GF-D8 (cell line): ENCODE measurements at regions not wholly inside any gene's neighbourhood (a gene's known extent, or its start where the extent isn't known, plus 50 kb on each side); places are given as distances from the start of the nearest gene placed in this dataset.

Experiments used
- DNase-seq: peaks from one replicate; lab custom pipeline; 2025; lab: John Stamatoyannopoulos, UW

DNA sequence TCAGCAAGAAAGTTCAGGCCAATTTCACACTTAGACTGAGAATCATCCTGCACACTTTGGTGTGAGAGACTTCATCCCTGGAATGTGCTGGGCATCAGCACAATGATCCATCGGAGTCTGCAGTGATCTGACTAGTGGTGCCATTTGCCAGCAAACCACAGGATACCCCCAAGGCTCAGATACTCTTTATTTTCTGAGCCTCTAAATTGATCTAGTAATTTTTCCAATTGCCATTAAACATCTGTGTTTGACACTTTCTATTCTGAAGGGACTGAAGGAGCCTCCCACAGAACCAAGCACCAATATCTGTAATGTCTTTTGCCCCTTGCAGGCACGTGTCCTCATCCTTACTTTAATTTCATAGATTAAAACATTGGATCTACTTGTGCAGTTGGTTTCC, 485.3 kb upstream of the SMIM21 start:
- DNase-seq, result no peak

DNA sequence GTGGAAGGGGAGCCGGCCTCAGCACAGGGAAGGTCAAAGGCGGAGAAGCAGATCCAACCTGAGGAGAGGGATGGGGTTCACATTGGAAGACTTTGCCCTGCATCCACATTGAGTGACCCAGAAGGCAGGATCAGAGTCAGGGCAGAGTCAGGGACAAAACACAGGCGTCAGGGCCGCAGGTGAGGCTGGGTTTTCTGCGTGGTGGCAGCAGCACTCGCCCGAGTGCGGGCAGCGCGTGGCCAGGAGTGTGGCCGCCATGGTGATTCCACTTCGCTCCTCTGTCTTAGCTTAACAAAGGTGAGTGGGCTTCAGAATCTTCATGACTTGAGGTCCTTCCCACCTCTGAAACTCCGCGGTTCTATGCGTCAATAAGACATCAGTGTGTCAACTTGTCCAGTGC, 476.9 kb upstream of the SMIM21 start:
- no peak for DNase-seq

DNA sequence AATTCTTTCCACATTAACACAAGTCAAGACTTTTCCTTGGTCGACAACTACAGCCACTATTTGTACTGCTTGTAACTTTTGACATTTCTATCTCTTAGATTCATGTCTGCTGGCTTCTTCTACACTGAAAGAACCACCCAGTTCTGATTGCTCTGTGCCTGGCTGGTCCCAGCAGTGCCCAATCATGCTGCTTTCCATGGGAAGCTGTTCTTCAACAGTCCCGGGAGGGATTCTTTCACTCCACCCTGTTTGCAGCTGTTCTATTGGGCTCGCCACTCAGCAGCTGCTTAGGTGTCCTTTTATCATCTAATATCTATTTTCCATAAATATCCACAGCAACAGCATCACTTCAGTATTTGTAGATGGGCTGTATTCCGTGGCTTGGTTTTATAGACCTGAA, 471.1 kb upstream of the SMIM21 start:
- no peak for DNase-seq

DNA sequence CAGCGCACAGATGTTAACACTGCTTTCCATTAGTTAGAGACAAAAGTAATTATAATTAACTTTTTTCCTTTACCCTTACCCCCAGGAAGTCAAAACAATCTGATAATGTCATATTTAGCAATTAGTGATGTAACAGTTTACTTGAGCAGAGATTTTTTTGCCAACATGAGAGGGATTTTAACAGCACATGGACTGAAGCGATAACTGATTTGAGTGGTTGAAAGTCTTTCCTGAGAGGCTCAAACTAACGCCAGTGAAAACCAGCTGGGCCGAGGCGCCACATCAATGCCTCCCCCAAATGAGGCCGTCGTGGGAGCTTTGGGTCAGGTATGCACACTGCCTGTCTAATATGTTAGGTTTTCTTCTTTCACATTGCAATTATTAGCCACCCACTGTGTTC, 469.9 kb upstream of the SMIM21 start:
- no peak for DNase-seq

DNA sequence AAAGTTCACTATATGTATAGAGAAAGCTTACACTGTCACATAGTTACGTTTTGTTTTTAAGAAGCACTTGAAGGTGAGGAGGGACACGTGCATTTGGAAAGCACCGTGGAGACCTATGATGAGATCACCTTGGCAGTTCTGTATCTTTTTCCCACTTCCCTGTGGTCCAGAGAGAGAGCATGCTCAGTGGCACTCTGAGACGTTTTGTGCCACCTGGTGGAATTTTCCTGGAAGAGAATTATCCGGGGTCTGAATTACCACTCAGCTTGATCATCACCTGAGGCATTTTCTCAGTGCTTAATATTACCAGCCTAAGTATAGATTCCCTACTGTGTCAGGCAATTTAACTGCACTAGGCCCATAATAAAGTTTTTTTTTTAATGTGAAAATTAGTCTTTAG, 469.4 kb upstream of the SMIM21 start:
- DNase-seq, result no peak

DNA sequence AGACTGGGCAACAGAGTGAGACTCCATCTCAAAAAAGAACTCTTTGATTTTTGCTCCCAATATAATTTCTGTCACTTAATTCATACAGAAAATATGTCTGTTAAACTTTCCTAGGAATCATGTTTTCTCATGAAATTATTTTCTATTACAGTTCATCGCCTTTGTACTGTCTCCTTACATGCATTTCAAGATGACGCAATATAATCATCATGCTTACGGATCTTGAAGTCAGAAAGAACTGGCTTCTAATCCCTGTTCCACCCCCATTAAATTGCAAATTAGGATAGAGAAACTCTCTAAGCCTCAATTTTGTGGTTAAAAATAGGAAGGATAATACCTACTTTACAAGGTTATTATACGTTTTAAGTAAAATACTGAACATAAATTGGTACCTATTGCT, 467.6 kb upstream of the SMIM21 start:
- DNase-seq, result no peak

DNA sequence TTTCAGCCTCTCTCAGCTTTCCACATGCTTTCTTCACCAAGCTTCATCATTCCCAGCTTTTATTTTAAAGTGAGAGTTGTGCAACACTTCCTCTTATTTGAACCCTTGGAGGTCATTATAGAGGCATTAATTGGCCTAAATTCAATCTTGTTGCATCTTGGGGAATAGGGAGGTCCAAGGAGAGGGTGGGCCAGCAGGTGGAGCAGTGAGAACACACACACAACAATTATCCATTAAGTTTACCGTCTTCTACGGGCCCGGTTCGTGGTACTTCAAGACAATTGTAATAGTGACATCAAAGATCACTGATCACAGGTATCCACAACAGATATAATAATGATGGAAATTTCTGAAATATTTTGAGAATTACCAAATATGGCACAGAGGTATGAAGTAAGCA, 457.2 kb upstream of the SMIM21 start:
- no peak for DNase-seq

DNA sequence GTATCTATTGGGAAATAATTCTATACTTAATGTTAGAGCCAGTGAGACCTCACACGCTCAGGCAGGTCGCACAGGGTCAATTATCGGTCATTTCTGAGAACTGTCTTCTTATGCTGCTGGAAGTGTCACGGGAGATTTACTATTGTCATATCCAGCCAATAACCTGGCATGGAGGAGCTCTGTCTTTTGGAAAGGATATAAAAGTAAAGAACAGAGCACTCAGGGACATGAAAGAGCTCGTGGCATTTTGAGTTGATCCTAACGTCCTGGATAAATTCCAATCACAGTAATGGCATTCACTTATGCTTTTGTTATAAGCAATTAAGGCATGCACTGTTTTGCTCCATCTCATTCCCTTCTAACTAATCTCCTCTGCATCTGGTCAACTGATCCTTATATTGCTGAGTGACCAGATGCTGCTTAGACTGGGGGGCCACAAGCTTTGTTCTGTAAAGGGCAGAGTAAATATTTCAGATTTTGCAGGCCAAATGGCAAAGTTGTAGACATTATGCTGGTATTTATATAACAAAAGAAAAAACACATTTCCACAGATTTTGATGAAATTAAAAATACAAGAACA, 453.5 kb upstream of the SMIM21 start:
- DNase-seq, result no peak

DNA sequence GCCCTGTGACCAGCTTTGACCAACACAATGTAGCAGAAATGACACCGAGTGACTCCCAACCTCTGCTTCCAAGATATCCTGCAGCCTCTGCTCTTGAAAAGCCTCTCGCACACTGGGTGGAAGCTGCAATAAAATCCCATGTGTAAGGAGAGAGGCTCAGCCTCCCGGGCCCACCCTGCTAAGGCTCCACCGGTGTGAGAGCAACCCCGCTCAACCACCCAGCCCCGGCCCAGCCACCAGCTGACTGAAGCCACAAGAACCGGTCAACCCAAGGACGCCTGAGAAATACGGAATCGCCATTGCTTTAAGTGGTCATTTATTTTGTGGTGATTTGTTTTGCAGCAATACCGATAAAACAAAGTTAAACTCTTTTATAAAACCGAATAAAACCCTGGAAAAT, 452.8 kb upstream of the SMIM21 start:
- no peak for DNase-seq

DNA sequence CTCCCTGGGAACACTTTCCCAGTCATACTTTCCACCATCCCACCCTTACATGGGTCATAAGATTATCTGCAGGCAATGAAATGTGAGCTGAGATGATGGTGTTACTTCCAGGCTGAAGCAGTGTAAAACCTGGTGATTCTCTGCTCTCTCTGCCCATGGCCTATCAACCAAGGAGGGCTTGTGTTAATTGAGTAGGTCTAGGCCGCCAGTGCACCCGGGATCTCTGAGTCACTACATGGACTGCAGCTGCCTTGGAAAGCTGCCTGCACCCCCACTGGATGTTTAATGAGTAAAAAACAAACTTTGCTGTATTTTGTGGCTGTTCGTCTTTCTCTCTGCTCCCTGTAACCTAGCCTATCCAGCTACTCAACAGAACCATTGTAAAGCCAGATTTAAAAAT, 451.7 kb upstream of the SMIM21 start:
- no peak for DNase-seq

DNA sequence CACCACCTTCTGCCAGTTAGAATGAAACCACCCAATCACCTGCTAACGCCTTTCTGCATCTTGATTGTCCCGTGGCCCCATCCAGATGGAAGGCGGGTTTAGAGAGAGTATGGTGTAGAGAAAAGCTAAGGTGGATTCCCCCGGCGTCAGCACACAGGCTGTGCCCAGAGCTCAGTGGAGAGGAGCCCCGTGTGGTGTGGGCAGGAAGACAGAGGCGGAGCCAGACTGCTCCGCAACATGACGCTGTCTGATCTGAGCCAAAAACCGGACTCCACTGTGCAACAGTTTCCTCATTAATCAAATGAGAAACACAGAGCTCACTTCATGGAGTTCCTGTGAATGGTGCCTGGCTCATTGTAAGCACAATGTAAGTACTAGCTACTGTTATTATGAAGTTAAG, 448.1 kb upstream of the SMIM21 start:
- DNase-seq, result no peak

DNA sequence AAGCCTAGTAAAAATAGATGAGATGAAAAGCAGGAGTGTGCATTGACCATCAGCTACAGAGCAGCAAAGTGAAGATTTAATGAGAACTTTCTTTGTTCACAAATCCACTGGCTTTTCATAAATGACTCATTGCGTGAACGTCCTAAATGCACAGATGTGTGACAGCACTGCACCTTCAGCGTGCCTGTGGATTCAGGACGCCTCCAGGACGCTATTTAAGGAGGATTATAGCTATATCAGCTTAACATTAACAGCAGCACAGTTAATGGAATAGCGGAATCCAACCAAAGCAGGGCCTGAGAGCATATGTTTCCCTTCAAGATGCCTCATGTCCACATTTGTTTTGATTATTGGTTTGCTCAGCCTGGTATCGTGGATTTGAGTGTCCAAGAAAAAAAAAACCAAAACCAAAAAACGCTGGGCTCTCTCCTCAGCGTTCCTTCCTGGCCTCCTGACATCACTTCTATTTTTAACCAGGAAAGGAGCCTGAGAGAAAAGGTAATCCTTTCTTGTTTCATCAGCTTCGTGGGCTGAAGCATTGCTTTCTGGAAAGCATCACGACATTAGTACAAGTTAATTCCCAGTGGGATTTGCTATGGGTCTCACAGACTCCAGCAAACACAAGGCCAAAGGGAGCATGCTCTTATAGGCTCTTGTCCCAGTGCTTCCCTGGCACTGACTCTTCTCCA, 447.0 kb upstream of the SMIM21 start:
- DNase-seq, result no peak

DNA sequence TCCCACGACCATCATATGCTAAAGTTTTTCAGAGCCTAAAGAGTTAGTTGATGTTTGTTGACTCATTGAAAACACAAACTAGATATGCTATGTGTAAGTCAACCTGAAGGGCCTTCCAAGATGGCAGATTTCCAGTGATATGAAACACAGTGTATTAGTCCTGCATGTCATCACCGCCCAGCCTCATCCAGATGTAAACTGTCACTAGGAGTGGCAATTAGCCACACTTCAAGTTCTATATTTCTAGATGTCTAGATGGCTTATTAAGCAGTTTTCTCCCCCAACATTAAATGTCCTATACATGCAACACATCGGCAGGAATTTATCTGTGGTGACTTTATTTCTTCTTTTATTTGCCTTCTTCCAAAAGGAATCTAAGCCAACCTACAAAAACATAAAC, 444.1 kb upstream of the SMIM21 start:
- no peak for DNase-seq

DNA sequence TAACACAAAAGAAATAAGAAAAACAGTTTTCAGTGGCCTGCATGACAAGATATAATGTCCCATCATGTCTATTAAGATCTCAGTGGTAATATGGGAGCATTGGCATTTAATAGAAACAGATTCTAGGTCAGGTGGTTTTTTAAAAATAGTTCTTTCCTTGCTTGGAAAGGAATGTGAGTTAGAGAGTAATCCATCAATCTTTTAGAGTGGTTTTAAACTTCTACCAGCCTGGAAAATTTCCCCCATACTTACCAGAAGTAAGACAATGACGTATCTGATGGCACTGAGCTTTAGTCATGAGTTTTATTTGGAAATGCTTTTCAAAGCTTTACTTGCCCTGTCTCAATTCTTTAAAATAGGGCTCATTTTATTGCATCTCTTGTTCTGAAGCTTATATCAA, 441.7 kb upstream of the SMIM21 start:
- no peak for DNase-seq

DNA sequence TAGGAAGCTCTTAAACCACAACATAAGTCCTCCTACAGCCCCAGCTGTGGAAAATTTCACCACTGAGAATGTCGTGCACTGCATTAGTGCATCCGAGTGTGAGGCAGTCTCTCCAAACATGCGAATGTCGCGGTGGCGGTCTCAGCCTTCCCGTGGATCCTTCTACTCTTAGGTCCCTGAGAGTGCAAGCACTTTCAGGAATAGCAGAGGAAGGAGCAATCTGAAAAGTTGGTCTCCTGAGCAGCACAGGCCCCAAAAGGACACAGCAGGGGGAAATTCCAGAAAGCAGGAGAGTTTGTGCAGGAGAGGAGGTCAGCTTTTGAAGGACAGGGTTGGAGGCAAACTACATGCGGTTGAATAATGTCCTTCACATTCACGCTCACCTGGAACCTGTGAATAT, 440.5 kb upstream of the SMIM21 start:
- no peak for DNase-seq

DNA sequence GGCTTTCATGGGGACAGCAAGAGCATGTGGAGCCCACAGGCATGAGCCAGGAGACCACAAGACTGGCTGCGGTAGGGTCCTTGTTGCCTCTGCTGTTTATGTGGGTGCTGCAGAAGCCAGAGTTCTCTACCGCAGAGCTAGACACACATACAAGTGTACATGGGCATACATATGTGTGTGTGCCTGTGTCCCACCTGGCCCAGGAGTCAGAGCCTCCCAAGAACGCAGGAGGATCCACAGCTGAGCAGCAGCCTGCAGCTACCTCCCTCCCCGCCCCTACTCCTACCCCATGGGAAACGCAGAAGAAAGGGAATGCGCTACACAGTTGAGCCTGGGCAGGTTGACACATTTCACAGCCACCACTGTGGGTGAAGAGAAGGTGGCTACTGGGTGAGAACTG, 438.1 kb upstream of the SMIM21 start:
- DNase-seq, result no peak

DNA sequence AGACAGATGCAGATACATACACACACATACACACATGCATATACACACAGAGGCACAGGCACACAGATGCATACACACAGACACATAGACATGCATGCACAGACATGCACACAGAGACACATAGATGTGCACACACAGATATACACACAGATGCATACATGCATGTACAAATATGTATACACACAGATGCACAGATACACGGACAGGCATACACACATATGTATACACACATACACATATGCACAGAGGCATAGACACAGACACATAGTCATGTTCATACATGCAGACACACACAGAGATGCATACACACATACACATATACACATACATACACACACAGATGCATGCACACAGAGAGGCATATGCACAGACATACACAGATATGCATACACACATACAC, 437.3 kb upstream of the SMIM21 start:
- no peak for DNase-seq

DNA sequence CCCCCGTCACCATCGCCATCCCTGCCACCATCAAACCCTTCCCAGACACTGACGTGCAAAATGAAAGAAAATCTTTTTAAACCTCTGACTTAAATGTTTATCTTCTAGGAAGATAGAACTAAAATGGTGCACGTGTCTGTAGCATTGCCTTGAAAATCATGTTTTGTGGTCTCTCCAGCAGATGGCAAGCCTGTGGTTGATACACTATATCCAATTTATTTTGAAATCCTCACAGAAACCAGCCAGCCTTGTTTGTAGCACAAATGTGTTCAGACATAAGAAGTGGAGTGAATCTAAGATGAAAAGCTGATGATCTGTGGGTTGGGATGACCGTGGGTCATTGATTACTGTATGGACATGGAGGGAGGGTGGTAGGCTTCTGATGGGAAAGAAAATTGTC, 436.2 kb upstream of the SMIM21 start:
- no peak for DNase-seq

DNA sequence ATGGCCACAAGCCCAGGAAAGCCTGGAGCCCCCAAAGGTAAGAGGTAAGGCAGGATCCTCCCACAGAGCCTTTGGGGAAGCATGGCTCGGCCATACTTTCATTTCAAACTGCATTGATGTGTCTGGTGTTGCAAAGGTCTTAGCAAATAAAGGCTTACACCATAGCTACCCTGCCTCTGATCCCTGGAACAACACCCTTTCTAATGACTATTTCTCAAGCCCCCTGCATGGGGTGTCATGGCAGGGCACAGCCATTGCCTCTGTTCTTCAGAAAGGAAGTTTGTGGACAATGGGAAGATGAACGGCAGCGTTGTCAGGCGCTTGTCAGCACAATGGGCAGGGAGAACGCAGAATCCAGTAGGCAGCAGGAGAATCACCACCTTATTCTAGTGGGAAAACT, 435.0 kb upstream of the SMIM21 start:
- DNase-seq, result no peak

DNA sequence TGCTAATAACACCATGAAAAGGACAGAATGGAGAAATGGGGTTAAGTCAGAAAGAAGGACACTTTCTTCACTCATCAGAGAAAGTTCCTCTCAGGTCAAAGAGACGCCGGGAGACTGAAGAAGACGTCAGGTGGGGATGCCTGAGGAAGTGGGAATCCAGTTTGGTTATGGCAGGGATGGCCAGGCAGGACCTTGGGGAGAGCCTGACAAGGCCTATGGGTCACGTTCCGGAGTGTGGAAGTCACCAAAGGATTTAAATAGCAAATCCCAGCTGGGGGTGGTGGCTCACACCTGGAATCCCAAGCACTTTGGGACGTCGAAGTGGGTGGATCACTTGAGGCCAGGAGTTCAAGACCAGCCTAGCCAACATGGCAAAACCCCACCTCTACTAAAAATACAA, 432.7 kb upstream of the SMIM21 start:
- no peak for DNase-seq

DNA sequence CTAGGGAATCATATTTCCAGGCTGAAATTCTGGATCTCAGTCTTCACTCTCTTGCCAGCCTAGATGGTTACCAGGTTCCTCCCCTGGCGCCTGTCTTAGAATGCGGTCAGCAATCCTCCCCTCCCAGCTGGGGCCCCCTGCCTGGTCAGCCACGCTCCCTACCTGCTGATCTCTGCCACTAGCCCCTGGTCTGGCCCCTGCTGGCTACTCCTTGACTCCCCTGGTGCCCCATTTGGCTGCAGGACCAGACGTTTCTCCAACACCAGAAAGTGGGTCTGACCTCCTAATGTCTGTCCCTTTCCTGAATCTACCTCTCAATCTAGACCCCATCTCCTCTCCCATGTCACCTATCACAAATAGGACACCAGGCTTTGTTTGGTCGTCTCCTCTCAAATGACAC, 432.0 kb upstream of the SMIM21 start:
- no peak for DNase-seq

DNA sequence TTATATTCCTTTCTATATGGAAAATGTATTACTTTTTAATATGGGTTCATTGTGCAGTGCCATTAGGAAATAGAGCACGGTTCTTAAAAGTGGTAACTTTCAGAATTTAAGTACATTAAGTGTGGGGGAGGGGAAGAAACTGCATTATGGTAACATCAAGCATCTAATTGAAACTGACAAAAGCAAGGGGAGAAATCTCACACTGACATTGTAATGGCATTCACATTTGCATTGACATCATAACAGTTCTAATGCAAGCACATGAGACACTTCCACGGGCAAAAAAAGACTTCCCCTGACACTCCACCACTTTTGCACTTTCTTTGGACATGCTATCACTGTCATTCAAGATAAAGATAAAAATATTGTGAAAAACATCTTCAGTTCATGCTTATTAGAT, 431.3 kb upstream of the SMIM21 start:
- DNase-seq, result no peak

DNA sequence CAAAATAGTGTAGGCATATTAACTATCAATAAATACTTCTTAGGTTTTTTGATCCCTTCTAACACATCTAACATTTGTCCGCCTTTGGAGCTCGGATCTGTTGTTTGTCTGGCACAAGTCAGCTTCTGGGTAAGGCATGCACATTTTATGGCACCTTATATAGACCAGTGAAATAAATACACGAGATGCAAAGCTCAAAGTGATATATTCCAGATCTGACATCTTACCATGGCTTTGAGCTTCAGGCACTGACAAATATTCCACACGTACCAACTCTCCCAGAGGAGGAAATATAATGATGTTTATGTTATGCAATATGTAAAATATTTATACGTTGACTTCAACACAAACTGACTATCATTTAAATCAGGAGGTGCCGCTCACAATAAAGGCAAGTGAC, 430.1 kb upstream of the SMIM21 start:
- DNase-seq, result no peak

DNA sequence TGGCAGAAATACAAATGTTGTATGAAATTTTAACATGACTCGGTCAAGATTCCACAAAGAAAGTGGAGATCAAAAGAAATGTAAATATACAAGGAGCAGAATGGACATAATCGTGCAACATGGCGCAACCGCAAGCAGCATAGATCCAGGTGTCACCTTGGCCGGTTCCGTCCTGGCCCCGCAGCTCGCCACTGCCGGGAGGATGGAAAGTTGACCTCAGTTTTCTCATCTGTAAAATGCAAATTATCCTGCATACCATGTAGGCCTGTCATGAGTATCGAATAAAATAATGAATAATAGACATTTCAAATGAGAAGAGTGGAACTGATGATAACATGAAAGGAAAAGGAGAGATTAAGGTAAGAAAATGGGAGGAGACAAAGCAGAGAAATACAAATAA, 427.3 kb upstream of the SMIM21 start:
- DNase-seq, result no peak

DNA sequence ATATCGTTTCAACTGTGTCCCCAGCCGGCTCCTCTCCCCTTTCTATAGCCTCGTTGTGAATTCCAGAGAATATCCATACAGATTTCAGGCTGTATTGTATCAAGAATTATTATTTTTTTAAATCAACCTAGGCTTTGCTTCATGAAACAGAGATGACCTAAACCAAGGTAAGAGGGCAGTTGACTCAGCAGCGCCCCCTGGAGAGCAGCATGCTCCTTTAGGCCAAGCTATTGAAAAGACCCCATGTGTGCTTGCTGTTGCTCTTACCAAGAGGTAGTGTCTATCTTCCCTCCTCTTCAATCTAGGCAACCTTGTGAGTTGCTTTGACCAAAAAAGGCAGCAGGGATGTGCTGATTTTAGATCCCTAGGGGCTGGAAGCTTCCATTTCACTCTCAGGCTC, 426.7 kb upstream of the SMIM21 start:
- DNase-seq, result no peak
